K562 (cell line): ENCODE measurements at regions not wholly inside any gene's neighbourhood (a gene's known extent, or its start where the extent isn't known, plus 50 kb on each side); places are given as distances from the start of the nearest gene placed in this dataset.

Experiments
- ATAC-seq: fragments of 200-7000 bp; cut with Tn5 transposase; 3 replicates; pipeline ENCODE4 v1.9.1; 2020; ENCODE audit warnings: moderate library complexity
- BruUV-seq: library from RNA; stranded (reverse); fragments of 400-500 nt; replicated peaks from 2 replicates; lab custom pipeline; 2021; lab: Mats Ljungman, UMichigan
- CTCF ChIA-PET: fragments of 300-600 bp; formaldehyde crosslinking; extraction: SDS; loops from one replicate; lab custom pipeline; 2021; ENCODE audit warnings: low intra/inter-chr PET ratio; lab: Yijun Ruan, JAX
- POLR2A ChIA-PET: fragments of 300-600, 350-650 bp; sonication (Branson Sonifier 250); formaldehyde crosslinking; extraction: SDS; loops from one replicate; lab custom pipeline; 2021; ENCODE audit warnings: antibody characterized with exemption, inconsistent platforms; lab: Yijun Ruan, JAX
- DNase-seq, 4 experiments: peaks; one replicate each; pipeline versions ENCODE4 v3.0.0 to v3.0.0-alpha.2; 2011 to 2018; ENCODE audit warnings: low spot score in 3 of 4, mixed read lengths in 3 of 4; ENCODE audit errors: extremely low read depth in 1 of 4
- FAIRE-seq: peaks from 2 replicates; lab custom pipeline; 2011; peaks lifted over from hg19 to GRCh38; lab: Jason Lieb, UNC
- H2AFZ ChIP-seq: 2 replicates; pipeline ENCODE4 v1.6.0; 2011; ENCODE audit warnings: low read depth, low read length, control low read depth, inconsistent platforms
- H3K27ac ChIP-seq: fragments of 200-600 bp; 3 replicates; pipeline ENCODE4 v1.8.0; 2011; ENCODE audit warnings: low read depth, mild to moderate bottlenecking, control low read depth, inconsistent platforms, low read length, moderate library complexity, mixed read lengths; ENCODE audit errors: extremely low read depth
- H3K27me3 ChIP-seq, 2 experiments: fragments of 300-600 bp in 1 of 2; 2 replicates in 1 of 2; 3 replicates in 1 of 2; pipeline versions ENCODE4 v1.6.0 to v1.8.0; 2011; ENCODE audit warnings: inconsistent platforms in 2 of 2, low read length in 2 of 2, mild to moderate bottlenecking in 1 of 2, mixed read lengths in 1 of 2, moderate library complexity in 1 of 2; ENCODE audit not compliant: control insufficient read depth in 2 of 2, insufficient read depth in 2 of 2
- H3K36me3 ChIP-seq: fragments of 300-600 bp; 3 replicates; pipeline ENCODE4 v1.8.0; 2011; ENCODE audit warnings: mild to moderate bottlenecking, low read length, inconsistent platforms; ENCODE audit not compliant: control insufficient read depth, insufficient read depth
- H3K4me1 ChIP-seq, 2 experiments: fragments of 200-600 bp in 1 of 2; replicated peaks in 1 of 2; 2 replicates in 1 of 2; 3 replicates in 1 of 2; pipeline versions ENCODE4 v1.5.1 to v1.8.0; 2011; ENCODE audit warnings: inconsistent platforms in 2 of 2, low read length in 2 of 2, mild to moderate bottlenecking in 1 of 2, mixed read lengths in 1 of 2, moderate library complexity in 1 of 2; ENCODE audit not compliant: control insufficient read depth in 2 of 2, insufficient read depth in 2 of 2
- H3K4me2 ChIP-seq: 2 replicates; pipeline ENCODE4 v1.6.1; 2011; ENCODE audit warnings: low read length, control low read depth, inconsistent platforms, mixed read lengths; ENCODE audit not compliant: insufficient read depth
- H3K4me3 ChIP-seq: fragments of 200-600 bp; sonication (generic), shearing (Covaris generic); 2 replicates; pipeline ENCODE4 v1.5.1; 2016; ENCODE audit warnings: control low read depth, inconsistent platforms
- H3K79me2 ChIP-seq: fragments of 200-600 bp; 3 replicates; pipeline ENCODE4 v1.8.0; 2011; ENCODE audit warnings: low read length, inconsistent platforms; ENCODE audit not compliant: control insufficient read depth, insufficient read depth
- H3K9ac ChIP-seq, 2 experiments: 2 replicates each; pipeline versions ENCODE4 v1.6.0 to v1.6.1; 2011; ENCODE audit warnings: low read depth in 2 of 2, low read length in 2 of 2, control low read depth in 1 of 2, inconsistent platforms in 1 of 2, mild to moderate bottlenecking in 1 of 2, mixed read lengths in 1 of 2; ENCODE audit not compliant: insufficient read depth in 1 of 2
- H3K9me1 ChIP-seq: one replicate; pipeline ENCODE4 v1.6.0; 2011; ENCODE audit warnings: inconsistent platforms, mild to moderate bottlenecking, low read length, moderate library complexity; ENCODE audit not compliant: control insufficient read depth, insufficient read depth
- H3K9me3 ChIP-seq: replicated peaks from 2 replicates; pipeline ENCODE4 v1.5.1; 2011; ENCODE audit warnings: low read depth, low read length, inconsistent platforms; ENCODE audit not compliant: control insufficient read depth, insufficient read depth
- H4K20me1 ChIP-seq: replicated peaks from 2 replicates; pipeline ENCODE4 v1.6.1; 2011; ENCODE audit warnings: low read length, inconsistent platforms, mixed read lengths; ENCODE audit not compliant: control insufficient read depth, insufficient read depth
- CUX1 ChIP-seq: fragments of 200-800 bp; sonication (Bioruptor generic); IDR thresholded peaks from 2 replicates; pipeline ENCODE4 v1.6.1; 2016; ENCODE audit warnings: missing genetic modification characterization, missing compliant biosample characterization
- ETS1 ChIP-seq: conservative IDR thresholded peaks from 2 replicates; pipeline ENCODE4 v1.6.1; 2011; ENCODE audit warnings: low read depth, mild to moderate bottlenecking, low read length; ENCODE audit not compliant: control insufficient read depth
- MAFF ChIP-seq: IDR thresholded peaks from 2 replicates; pipeline ENCODE4 v1.6.1; 2012; ENCODE audit warnings: low read length, improper control_type of control experiment
- SMAD3 ChIP-seq: fragments of 450-650 bp; formaldehyde crosslinking; conservative IDR thresholded peaks from 2 replicates; pipeline ENCODE4 v1.4.0; 2020; ENCODE audit warnings: mild to moderate bottlenecking
- TEAD4 ChIP-seq, 2 experiments: sonication (generic) in 1 of 2; formaldehyde crosslinking in 1 of 2; IDR thresholded peaks; 2 replicates each; pipeline versions ENCODE4 v1.6.1 to v1.8.0; 2012 to 2022; ENCODE audit warnings: borderline replicate concordance in 1 of 2, inconsistent platforms in 1 of 2, low read length in 1 of 2, mild to moderate bottlenecking in 1 of 2, missing genetic modification reagents in 1 of 2
- TFAP4 ChIP-seq: sonication (generic); formaldehyde crosslinking; IDR thresholded peaks from 2 replicates; pipeline ENCODE4 v1.8.0; 2022; ENCODE audit warnings: missing genetic modification reagents, mild to moderate bottlenecking, moderate library complexity, borderline replicate concordance
- ZNF644 ChIP-seq: fragments of 200-800 bp; sonication (Bioruptor generic); IDR thresholded peaks from 2 replicates; pipeline ENCODE4 v1.6.1; 2016; ENCODE audit warnings: low read depth, missing genetic modification characterization, missing compliant biosample characterization
- WGBS: fragments of 100-300 bp; shearing (Covaris generic); methylation state at CpG from one replicate; pipeline ENCODE4 v1.1.6; 2016; ENCODE audit warnings: low coverage, mixed read lengths; ENCODE audit not compliant: insufficient coverage; ENCODE audit errors: missing lambda C conversion rate; 5-methylcytosine and 5-hydroxymethylcytosine counted together
- in situ Hi-C: fragments of 300-500 bp; cut with MboI; formaldehyde crosslinking; loops from 4 replicates; pipeline ENCODE4 v1.15.0; 2018; ENCODE audit warnings: inconsistent platforms, mixed read lengths
- intact Hi-C: fragments of 100-400 bp; cut with micrococcal nuclease; formaldehyde crosslinking; loops from 2 replicates; pipeline ENCODE4 v1.14.2; 2022

GRCh38 chr5:105619725-105620124 is 2051.0 kb downstream of the EFNA5 start:
- no peaks in the 10 kb centered on the region for H3K27me3 ChIP-seq
- 44% methylated on average over 3 of the region's 3 CpGs for WGBS
- no peaks in the 10 kb centered on the region for H4K20me1 ChIP-seq
- H3K27ac ChIP-seq, result no peak overlapping the region
- POLR2A ChIA-PET, result no interaction called here
- H3K9ac ChIP-seq, result no peak overlapping the region
- H3K4me3 ChIP-seq, result no peak overlapping the region
- CTCF ChIA-PET, result no interaction called here
- FAIRE-seq (no peak), DNase-seq (no peak), ATAC-seq (no peak)
- H2AFZ ChIP-seq, result no peak overlapping the region
- in situ Hi-C loops, result no loop called here
- no peaks in the 10 kb centered on the region for H3K9me3 ChIP-seq
- no peaks in the 10 kb centered on the region for H3K79me2 ChIP-seq
- no peaks in the 10 kb centered on the region for H3K4me1 ChIP-seq
- BruUV-seq, result no TSS peak
- H3K36me3 ChIP-seq, result no peaks in the 10 kb centered on the region
- TF ChIP-seq CUX1 (CRISPR knock-in tag), result no peak
- TF ChIP-seq ZNF644, result no peak
- TF ChIP-seq ETS1, result no peak
- TF ChIP-seq MAFF, result no peak
- no peak for TF ChIP-seq TEAD4 (IDR thresholded peaks at IDR 0.05; ENCODE audit: low read length)
- TF ChIP-seq TEAD4 (CRISPR knock-in tag; IDR thresholded peaks at IDR 0.05; ENCODE audit: borderline replicate concordance), result no peak
- no peak for TF ChIP-seq SMAD3
- TF ChIP-seq TFAP4 (CRISPR knock-in tag), result no peak
- no peaks in the 10 kb centered on the region for H3K9me1 ChIP-seq
- no peak overlapping the region for H3K4me2 ChIP-seq
- intact Hi-C loops, result no loop called here
